ENCODE measurements at regions not wholly inside any gene's neighbourhood (a gene's known extent, or its start where the extent isn't known, plus 50 kb on each side); places are given as distances from the start of the nearest gene placed in this dataset.

DNA sequence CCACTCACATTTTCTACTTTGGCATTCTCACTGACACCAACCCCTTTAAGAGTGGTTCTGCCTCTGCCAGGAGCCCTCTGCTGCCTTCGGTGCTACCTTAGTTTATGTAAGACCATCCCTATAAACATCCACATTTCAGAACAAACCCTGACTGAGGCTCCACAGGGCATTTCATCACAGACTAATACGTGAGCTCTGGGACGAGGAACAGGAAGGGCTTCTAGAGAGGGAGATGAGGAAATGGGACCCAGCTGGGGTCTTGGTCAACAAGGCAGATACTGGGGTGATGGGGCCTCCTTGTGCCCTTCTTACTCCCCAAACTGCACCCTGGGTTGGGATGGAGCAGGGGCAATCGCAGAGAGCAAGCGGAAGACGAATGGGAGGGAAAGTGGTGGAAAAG, 86.5 kb upstream of the FYN start:
- DNase-seq: no peak

DNA sequence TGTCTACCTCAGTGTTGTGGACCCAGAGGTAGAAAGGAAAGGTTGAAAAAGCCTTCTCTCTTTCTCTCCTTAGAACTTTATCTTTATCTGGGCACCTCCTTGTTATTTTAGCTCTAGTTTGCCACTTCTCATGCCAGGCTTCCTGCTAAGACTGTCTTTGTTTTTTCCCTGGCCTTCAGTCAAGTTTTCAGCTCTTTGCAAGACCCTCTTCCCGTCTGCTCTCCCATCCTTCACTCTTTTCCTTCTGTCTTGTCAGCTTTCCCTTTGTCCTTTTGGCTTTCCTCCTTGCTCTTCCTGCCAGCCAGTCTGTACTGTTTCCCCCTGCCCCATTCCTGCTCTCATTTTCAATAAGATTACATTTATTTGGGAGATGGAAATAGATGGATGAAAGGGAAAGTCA, 86.8 kb upstream of the CCN6 start:
- DNase-seq: no peak

DNA sequence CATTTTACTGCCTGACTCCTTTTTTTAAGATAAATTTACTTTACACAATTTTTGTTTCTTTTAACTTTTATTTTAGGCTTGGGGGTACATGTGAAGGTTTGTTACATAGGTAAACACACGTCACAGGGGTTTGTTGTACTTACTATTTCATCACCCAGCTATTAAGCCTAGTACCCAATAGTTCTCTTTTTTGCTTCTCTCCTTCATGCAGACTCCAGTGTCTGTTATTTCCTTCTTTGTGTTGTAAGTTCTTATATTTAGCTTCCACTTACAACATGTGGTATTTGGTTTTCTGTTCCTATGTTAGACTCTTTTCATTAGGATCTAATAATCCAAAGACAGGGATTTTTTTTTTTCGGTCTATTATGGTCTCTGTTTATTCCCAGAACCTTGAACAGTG, 83.5 kb upstream of the CCN6 start:
- DNase-seq: no peak

DNA sequence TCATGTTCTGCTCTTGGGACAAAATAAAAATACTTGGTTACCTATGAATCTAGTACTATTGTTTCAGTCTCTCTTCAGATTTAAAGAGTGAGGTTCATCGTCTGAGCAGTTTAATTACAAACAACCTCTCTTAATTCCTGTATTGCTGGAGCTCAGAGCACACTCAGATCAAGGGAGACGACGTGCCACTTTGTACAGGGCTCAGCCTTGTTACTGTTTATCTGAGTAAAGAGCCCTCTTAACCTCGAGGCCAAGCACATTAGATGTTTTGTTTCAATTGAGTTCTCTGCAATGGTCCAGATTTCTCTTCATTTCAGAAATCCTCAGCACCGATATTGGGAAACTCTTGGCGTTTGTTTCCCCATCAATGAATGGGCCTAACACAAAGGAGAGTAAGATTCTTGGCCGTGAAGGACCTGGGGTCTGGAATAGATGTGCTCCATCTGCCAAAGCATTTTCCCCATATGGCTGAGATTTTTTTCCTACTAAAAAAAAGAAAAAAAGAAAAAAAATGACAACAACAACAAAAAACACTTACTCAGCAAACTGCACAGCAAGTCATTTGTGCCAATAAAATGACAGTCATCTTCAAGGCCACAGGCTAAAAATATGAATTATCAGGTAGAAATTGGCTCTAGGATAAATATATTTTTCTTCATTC, 82.6 kb upstream of the CCN6 start:
- no peak for DNase-seq

DNA sequence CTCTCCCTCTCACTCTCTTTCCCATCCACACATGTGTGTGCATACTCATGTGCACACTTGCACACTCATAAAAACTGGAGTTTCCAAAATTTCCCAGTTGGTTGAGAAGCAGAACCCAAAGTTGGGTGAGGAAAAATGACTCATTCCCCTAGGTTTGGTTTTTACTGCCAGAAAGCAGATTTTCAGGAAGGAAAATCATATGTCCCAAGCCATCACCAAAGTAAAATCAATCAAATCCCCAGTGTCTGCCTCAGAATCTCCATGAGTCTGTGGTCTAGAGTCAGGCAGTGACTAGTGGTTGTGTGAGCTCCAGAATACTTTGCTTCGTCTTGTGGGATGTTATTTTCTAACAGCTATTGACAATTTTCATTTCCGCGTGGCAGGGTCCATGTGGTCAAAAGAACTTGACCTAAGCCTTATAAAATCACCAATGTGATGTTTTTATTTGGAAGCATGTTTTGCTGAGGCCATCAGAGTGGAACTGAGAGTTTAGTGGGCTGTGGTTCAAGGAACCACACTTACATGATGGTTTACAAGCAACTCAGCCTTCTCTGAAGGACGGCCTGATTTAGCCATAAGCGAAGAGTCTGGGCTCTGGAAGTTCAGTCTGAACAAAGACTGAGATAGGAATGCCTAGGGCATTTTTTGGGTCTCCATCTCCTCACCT, 81.9 kb upstream of the CCN6 start:
- DNase-seq: no peak

DNA sequence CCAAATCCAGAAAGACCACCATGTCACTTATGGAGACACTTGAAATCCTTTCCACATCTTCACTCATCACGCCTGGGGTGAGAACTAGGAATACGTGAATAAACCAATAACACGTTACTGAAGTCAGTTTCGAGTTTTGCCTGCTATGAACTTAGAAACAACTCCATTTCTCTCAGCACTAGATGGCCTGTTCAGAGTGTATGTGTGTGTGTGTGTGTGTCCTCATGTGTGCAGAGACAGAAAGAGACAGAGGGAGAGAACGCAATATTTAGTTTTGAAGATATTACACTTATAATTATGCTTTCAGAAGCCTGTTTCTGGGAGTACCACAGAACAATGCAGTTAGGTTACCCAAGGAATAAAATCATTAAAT, 81.2 kb upstream of the CCN6 start:
- no peak for DNase-seq

DNA sequence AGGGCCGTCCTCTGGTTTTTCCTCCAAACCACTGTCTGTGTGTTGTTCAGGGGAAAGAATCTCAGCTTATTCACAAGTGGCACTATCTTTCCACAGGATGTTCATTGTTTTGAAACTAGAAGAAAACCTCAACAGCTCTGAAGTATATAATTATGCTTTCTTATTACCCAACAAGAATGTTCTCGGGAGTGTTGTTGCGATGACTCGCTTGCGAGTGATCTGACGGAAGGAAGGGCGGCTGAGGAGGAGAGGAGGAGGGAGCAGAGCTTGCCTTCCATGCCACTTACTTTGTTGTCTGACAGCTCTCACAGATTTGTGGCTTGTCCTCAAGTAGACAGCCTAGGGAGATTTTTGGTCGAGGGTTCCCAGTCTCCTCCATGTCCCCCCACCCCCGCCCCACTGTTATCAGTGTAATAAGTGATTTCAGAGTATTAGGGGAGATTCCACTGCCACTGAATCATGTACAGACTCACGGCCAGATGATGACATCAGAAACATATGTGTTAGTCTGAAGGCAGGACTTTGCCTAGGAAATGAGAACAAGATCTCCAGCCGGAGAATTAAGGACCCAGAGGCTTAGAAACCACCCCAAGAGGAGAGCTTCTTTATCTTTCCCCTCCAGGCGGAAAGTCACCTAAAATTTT, 80.7 kb upstream of the CCN6 start:
- DNase-seq: peak; percentile 75

DNA sequence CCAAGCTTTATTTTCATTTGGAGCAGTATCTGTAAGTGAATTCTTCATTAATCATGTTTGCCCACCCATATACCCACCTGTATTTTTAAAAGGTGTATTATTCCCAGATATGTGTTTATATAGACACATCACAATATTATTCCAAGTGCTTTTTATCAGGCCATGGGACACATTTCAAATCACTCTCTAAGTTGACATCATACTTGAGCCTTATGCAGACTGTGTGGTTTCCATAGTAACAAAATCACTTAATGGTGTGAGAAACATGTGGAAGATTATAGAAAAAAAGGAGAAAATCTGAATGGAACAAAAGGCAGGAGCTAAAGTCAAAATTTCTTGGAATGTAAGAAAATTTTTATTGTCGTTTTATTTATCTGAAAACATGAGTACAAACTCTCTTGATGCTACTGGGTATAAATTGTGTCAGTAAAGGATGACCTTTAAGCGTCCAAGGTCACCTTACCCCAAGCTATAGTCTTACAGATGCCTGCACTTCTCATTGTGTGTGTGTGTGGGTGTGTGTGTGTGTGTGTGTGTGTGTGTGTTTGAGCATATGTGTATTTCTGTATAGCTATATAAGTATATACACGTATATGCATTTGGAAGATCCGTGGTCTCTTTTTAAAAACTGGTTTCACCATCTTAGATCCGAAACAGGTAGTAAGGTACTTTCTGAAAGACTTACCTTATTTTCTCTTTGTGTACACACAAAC, 79.8 kb upstream of the CCN6 start:
- DNase-seq: no peak

DNA sequence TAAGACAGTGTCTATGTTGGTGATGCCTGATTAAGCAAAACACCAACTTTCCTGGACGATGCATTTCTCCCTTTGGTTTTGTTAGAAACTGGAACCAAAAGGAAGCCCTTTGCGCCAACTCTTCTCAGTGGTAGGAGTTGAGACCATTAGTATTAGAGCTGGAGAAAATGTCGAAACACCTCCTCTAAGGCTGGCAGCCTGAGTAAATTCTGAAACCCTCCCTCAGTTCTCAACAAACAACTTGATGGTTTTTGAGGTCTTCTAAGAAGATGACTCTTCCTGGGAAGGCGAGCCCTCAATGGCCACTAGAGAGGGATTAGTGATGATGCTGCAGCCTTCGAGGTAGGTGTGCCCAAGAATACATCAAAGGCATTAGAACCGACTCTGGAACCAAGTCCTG, 78.4 kb upstream of the CCN6 start:
- no peak for DNase-seq

DNA sequence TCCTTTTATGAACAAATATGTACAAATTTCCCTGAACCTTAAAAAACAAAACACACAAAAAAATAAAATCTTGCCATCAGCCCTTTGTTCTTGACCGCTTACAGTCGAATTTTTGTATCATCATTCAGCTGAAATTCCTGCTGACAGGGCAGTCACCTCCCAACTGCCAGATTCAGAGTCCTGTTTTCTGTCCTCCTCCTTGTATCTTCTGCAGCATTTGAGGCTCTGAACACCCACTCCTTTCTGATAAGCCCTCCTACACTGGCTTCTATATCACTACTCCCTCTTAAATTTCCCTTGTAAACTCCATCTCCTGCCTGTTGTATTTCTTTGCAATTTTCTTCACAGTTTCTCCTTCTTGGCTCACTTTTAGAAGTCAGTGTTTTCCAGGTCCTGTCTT, 77.8 kb upstream of the CCN6 start:
- DNase-seq: no peak

DNA sequence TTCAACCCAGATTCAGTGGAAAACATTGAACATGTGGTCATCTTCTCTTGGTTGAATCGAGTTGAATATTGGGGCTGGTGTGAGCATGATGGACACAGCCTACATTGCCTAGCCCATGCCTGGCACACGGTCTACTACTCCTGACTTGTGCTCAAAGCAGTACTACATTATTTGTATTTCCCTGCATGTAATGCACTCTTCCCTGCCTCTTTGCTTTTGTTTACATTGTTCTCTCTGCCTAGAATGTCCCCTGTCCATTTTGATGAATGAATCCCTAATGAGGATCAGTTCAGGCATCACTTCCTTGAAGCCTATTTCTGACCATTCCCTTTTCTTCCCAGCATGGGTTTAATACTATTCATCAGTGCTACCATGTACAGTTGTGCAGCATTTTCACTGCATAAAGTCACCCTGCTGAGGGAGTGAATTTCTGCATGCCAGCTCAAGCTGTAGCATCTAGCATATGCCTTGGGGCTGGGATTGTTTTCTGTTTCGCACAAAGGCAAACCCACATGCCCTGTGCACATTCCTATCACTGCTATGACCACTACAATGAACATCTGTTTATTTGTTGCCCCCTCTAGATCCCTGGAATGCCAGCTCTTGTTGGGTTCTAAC, 75.3 kb upstream of the CCN6 start:
- no peak for DNase-seq

DNA sequence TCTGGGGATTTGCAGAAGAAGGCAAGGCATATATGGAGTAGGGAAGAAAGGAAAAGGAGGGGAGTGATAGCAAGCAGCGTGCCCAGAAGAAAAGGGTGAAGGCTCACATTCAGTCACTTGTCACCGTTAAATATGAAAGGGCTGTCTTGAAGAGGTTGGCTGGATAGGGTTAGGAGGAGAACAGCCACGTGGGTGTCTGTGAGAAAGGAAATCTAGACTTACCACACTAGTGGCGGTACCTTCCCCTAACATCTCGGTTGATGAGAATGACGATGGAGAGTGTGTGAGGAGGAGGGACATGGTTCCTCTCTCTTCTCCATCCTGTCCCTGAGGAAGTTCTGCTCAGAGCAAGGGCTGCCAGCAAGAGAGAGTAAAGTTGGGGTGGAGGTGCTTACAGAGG, 74.3 kb upstream of the CCN6 start:
- no peak for DNase-seq

DNA sequence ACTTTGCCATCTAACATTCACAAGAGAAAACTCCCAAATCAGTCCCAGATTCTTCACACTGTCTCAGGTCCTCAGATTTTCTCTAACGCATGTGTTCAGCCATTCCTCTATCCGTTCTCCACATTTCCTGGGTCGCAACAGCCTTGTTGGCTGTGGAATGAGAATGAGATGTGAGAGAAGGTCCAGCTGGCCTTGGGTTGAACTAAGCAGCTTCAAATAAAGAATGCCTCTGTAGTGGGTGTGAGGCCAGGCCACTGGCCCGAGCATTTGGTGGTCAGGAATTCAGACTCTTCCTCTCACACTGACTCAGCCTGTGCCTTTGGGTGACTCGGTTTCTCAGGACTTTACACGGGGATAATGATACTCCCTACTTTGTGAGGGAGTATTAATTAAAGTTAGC, 73.8 kb upstream of the CCN6 start:
- no peak for DNase-seq

DNA sequence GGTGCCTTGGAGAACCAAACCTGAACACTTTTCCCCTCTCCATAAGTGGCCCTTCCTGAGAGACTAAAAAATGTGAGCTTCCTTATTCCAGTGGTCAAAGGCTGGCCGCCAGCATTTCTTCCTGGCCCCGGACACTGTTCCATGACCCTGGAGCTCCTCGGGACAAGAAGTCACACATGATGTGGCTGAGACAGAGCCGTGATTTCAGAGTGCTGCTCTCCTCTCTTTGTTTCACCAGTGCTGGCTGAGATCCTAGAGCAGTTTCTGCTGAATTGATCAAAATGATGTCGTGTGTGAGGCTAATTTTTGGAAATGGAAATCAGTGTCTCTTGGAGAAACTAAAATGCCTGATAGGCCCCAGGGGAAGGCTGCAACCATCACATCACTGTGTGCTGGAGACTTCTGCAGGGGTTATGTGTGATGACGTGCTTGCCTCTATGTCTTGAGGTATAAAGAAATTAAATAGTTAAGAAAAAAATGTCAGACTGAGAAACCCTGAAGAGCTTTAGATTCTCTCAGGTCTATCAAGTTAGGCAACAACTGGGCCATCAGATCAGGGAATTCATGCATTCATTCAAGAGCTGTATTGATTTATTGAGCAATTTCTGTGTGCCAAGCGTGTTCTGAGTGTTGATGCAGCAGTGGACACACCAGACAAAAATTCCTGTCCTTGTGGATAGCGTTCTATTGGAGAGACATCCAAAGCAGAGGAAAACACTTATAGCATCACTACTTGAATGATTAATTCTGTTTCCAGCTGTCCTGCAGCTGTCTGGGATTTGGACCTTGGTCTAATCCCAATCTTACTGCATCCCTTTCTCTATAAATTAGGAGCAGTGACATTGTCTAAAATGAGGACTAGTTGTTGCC, 72.7 kb upstream of the CCN6 start:
- DNase-seq: no peak

DNA sequence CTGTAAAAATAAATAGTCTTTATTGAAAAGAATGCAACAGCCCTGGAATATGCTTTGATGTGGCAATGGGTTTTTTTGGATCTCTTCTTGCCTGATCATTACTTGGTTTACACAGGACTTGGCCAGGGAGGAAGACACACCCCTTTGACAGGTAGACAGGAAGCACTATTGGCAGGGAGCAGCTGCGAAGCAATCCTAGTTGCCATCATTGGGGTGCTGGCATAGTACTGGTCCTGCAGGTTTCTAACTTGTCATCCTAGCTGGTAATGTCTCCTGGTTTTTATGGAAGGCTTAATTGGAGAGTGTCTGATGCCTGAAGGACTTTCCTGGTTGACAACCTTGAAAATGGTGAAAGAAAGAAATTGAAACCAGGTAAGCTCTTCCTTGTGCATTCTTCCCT, 71.2 kb upstream of the CCN6 start:
- DNase-seq: no peak

DNA sequence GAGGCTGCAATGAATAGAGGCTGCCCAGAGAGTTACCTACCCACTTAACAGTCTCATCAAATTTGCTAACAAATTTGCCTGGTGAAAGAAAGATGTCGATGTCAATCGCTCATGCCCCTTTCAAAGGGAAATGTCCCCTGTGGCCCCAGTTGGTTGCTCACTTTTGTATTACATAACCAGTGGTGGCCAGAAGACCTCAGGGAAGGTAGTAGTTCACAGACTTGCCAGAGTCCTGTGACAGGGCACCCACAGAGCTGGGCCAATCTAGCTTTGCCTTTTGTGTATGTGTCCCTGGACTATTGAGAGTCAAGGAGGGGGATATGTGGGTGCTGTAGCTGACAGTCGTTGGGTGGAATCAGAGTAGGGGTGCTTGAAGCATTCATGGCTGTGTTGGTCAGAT, 70.7 kb upstream of the CCN6 start:
- no peak for DNase-seq

DNA sequence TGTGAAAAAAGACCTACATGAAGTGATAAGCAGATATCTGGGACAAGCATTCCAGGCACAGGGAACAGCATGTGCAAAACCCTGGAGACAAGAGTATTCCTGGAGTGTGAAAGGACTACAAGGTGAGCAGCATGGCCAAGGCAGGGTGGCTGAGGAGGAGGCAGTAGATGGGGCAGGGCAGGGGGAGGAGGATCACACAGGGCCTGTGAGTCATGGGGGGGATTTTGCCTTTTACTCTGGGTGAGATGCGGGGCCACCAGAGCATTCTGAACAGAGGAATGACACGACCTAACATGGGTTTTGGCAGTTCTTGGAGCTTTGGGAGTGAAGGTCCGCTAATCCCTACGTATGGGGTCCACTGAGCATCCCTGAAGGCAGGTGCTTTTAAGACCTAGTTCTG, 69.8 kb upstream of the CCN6 start:
- no peak for DNase-seq

DNA sequence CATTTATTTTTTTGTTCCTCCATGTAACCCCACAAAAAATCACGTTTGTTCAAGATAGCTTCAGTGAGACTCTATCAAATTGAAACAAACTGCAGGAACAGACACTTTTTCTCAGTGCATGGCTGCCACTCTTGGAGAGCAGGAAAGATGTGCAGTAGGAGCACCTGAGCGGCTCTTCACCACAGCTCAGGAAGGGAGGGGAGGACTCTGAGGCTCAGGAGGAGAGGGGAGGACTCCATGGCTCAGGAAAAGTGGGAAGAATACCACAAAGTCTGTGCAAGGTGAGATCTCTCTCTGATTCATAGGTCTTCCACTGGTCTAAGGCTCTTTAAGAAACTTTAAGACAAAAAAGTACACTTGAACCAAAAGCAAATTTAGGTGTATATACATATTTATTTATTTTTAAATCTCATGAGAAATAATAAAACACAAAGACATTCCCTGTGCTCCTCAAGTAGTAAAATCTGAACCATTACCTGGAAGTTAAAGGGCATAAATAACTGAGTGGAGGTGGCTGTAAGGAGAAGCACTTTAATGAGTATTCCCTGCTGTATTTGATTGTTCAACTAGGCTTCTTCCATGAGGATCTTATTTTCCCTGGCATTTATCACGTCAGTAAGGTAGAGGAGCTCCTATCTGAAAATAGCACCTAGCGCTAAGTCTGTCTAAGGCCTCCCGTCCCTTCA, 69.2 kb upstream of the CCN6 start:
- DNase-seq: no peak

DNA sequence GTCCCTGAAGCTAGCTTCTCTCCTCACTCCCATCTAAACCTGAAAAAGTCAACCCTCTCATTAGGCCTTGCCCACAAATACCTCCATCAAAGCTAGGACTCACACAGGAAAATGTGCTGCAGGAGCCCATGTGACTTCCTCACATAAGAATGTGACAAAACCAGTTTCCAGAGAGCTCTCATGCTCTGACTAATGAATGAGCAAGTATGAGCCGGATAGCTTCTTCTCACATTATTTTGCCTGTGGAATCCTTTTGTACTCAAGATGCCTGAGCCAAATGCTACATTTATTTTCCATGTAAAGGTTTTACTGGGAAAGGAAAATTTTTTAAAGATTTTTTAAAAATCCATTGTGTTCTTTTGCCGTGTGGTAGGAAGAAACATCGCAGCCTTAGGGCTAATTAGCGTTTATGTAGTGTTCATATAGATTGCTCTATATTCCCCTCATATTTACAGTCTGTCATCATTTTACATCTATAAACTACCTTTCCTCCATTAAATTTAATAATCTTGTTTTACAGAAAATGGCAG, 68.6 kb upstream of the CCN6 start:
- DNase-seq: no peak

DNA sequence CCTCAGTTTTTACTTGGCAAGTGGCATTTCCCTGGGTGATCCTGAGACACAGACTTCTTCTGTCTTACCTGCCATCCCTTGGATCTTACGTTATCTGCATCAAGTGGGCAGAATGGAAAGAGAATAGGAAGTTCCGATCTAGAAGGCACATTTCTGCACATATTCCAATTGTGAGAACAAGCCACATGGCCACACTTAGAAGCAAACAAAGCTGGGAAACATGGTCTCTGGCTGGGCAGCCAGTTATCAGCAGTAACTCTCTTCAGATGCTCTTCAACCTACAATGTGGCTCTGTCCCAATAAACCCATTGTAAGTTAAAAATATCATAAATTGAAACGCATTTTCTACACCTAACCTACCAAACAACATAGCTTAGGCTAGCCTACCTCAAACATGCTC, 67.3 kb upstream of the CCN6 start:
- no peak for DNase-seq

DNA sequence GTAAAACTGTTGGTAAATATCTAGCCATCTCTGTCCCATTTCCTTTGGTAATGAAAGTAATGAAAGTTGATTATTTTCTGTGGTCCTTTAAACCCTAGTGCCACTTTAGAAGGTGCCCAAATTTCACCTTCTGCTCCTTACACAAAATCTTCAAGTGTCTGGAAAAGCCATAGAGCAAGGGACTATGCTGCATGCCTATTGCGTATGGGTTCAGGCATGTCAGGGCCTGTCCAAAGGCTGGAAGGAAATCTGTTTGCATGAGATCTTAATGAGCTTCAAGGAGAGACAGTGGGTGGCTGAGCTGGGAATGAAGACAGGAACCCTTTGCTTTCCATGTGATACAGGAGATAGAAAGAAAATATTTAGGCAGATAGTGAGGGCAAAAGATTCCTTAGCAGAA, 66.6 kb upstream of the CCN6 start:
- no peak for DNase-seq

DNA sequence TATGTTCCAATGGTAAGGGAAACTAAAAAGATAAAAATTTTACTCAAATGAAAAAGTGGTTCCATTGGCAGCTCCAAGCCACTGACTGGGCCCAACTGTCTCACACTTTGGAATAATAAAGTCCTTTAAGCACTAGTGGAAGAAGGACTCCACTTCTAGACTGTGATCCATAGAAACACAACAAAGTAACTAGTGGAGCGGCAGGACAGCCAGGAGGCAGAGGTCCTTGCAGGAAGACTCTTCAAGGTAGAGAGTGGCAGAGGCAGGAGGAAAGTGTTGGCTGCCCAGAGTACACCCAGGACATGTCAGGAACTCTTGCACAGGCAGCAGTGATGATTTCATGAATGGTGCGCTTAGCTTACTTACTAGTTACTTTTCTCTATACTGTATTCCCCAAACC, 65.0 kb upstream of the CCN6 start:
- DNase-seq: no peak
